ENCODE measurements at regions not wholly inside any gene's neighbourhood (a gene's known extent, or its start where the extent isn't known, plus 50 kb on each side); places are given as distances from the start of the nearest gene placed in this dataset.

- no peak for TF ChIP-seq CTCF (IDR thresholded peaks at IDR 0.05; ENCODE audit: low read length)
- TF ChIP-seq EZH2 (optimal IDR thresholded peaks at IDR 0.05; ENCODE audit: low read depth, low read length) = no peak
Observed at GRCh38 chr4:115670930-115671329, 557.5 kb upstream of the NDST4 start.

All from MM.1S (cell line).